Liver (tissue), 8 donors: ENCODE measurements at regions not wholly inside any gene's neighbourhood (a gene's known extent, or its start where the extent isn't known, plus 50 kb on each side); places are given as distances from the start of the nearest gene placed in this dataset.

Experiments
- DNase-seq: peaks from one replicate; pipeline ENCODE4 v3.0.0-alpha.2; 2017; ENCODE audit warnings: low spot score
- H3K27ac ChIP-seq, 2 donors: one replicate each; pipeline ENCODE4 v1.7.0; 2013; ENCODE audit warnings: inconsistent platforms in 2 of 2, low read length in 2 of 2, control low read depth in 1 of 2, low read depth in 1 of 2, mild to moderate bottlenecking in 1 of 2
- H3K27me3 ChIP-seq, 4 donors: one replicate each; pipeline versions ENCODE4 v1.6.1 to v1.7.0; 2013; ENCODE audit warnings: low read length in 3 of 4, inconsistent platforms in 1 of 4, mild to moderate bottlenecking in 1 of 4, moderate library complexity in 1 of 4; ENCODE audit not compliant: control insufficient read depth in 4 of 4, insufficient read depth in 4 of 4
- H3K36me3 ChIP-seq, 4 donors: one replicate each; pipeline versions ENCODE4 v1.6.1 to v1.7.0; 2013; ENCODE audit warnings: low read length in 3 of 4, mild to moderate bottlenecking in 3 of 4, low read depth in 1 of 4, moderate library complexity in 1 of 4; ENCODE audit not compliant: control insufficient read depth in 4 of 4, insufficient read depth in 3 of 4
- H3K4me1 ChIP-seq, 4 donors: one replicate each; pipeline versions ENCODE4 v1.6.1 to v1.7.0; 2013; ENCODE audit warnings: low read length in 3 of 4, mild to moderate bottlenecking in 3 of 4, moderate library complexity in 1 of 4; ENCODE audit not compliant: control insufficient read depth in 4 of 4, insufficient read depth in 4 of 4
- H3K4me3 ChIP-seq, 3 donors: one replicate each; pipeline versions ENCODE4 v1.6.1 to v1.7.0; 2013; ENCODE audit warnings: low read length in 3 of 3, control low read depth in 1 of 3, low read depth in 1 of 3, mild to moderate bottlenecking in 1 of 3
- H3K9ac ChIP-seq, 2 donors: one replicate each; pipeline ENCODE4 v1.7.0; 2013; ENCODE audit warnings: low read length in 2 of 2, mild to moderate bottlenecking in 2 of 2, moderate library complexity in 2 of 2, control low read depth in 1 of 2, low read depth in 1 of 2
- H3K9me3 ChIP-seq, 4 donors: one replicate each; pipeline versions ENCODE4 v1.6.1 to v1.7.0; 2013; ENCODE audit warnings: low read length in 3 of 4; ENCODE audit not compliant: control insufficient read depth in 4 of 4
- CTCF ChIP-seq: fragments of 150-350 bp; IDR thresholded peaks from 2 replicates; pipeline ENCODE4 v1.5.1; 2017; ENCODE audit warnings: improper control_type of control experiment, low read depth, low read length; ENCODE audit not compliant: missing input control
- EGR1 ChIP-seq, 2 donors: IDR thresholded peaks; 2 replicates each; pipeline ENCODE4 v1.6.1; 2016 to 2018; ENCODE audit warnings: antibody characterized with exemption in 2 of 2, low read depth in 2 of 2
- FOXA1 ChIP-seq: IDR thresholded peaks from 2 replicates; pipeline ENCODE4 v1.6.1; 2016; ENCODE audit warnings: antibody characterized with exemption
- FOXA2 ChIP-seq: IDR thresholded peaks from 2 replicates; pipeline ENCODE4 v1.6.1; 2016; ENCODE audit warnings: antibody characterized with exemption
- GABPA ChIP-seq, 2 donors: IDR thresholded peaks in 1 of 2; conservative IDR thresholded peaks in 1 of 2; 2 replicates each; pipeline ENCODE4 v1.6.1; 2016; ENCODE audit warnings: antibody characterized with exemption in 2 of 2, mild to moderate bottlenecking in 1 of 2, moderate library complexity in 1 of 2
- HNF4A ChIP-seq, 2 donors: conservative IDR thresholded peaks; 2 replicates each; pipeline ENCODE4 v1.6.1; 2016; ENCODE audit warnings: antibody characterized with exemption in 2 of 2, mild to moderate bottlenecking in 2 of 2
- HNF4G ChIP-seq: IDR thresholded peaks from 2 replicates; pipeline ENCODE4 v1.6.1; 2016; ENCODE audit warnings: antibody characterized with exemption
- JUND ChIP-seq, 2 donors: IDR thresholded peaks; 2 replicates each; pipeline ENCODE4 v1.6.1; 2016; ENCODE audit warnings: antibody characterized with exemption in 2 of 2
- NR2F2 ChIP-seq: IDR thresholded peaks from 2 replicates; pipeline ENCODE4 v1.6.1; 2016; ENCODE audit warnings: antibody characterized with exemption
- RAD21 ChIP-seq, 2 donors: IDR thresholded peaks; 2 replicates each; pipeline ENCODE4 v1.6.1; 2016; ENCODE audit warnings: antibody characterized with exemption in 2 of 2, mild to moderate bottlenecking in 2 of 2
- REST ChIP-seq: IDR thresholded peaks from 2 replicates; pipeline ENCODE4 v1.6.1; 2016; ENCODE audit warnings: antibody characterized with exemption, mild to moderate bottlenecking
- RXRA ChIP-seq, 2 donors: IDR thresholded peaks; 2 replicates each; pipeline ENCODE4 v1.6.1; 2017 to 2018; ENCODE audit warnings: antibody characterized with exemption in 2 of 2, mild to moderate bottlenecking in 1 of 2
- SP1 ChIP-seq: IDR thresholded peaks from 2 replicates; pipeline ENCODE4 v1.6.1; 2018; ENCODE audit warnings: antibody characterized with exemption, mild to moderate bottlenecking
- TAF1 ChIP-seq: conservative IDR thresholded peaks from 2 replicates; pipeline ENCODE4 v1.6.1; 2016; ENCODE audit warnings: antibody characterized with exemption, mild to moderate bottlenecking
- YY1 ChIP-seq: IDR thresholded peaks from 2 replicates; pipeline ENCODE4 v1.6.1; 2016; ENCODE audit warnings: antibody characterized with exemption, mild to moderate bottlenecking
- WGBS: extraction: QIAGEN DNeasy Blood & Tissue Kit; methylation state at CpG from one replicate; pipeline ENCODE4 v1.1.7; 2013; 5-methylcytosine and 5-hydroxymethylcytosine counted together
- TF ChIP-seq, protein P1 (sequence below): IDR thresholded peaks from 2 replicates; pipeline ENCODE4 v1.6.1; 2016; ENCODE audit warnings: antibody characterized with exemption
- TF ChIP-seq, protein P2 (sequence below): IDR thresholded peaks from 2 replicates; pipeline ENCODE4 v1.6.1; 2016; ENCODE audit warnings: antibody characterized with exemption
- donor health status: healthy.
- donor health status: healthy.
- donor health status: healthy.
- donor health status: healthy.
- donor health status: healthy.

DNA sequence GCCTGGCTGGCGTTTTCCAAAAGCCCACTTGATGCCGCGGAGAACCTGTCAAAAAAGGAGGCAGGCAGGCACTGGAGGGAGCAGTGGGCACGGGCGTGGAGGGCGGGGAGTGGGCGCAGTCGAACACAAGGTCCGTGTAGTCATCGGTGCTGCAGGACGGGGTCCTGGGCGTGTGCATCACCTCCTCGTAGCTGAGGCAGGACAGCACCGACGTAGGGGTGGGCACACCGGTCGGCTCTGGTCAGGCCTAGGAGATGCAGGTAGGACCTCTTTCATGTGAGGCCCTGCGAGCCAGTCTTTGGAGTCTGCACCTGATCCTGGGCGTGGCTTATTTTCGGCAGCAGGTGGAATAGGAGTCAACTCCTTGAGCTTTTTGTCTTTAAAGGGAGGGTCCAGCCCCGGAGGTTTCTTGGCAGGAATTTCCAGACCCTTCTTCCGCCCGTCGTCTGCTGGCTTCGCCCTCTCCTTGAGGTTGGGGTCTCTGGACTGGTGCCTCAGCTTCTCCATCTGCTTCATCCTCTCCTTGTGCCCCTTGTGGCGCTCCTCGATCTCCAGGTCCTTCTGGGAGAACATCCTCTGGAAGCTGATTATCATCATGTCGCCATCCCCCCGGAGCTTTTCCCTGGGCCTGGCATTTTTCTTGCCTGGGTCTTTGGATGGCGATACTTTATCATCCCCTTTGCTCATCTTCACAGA lies 892.5 kb upstream of the LRRTM1 start (continued):
- TF ChIP-seq GABPA (IDR thresholded peaks at IDR 0.05 in 1 of 2, conservative IDR thresholded peaks at IDR 0.05 in 1 of 2) (no peak), HNF4A (conservative IDR thresholded peaks at IDR 0.05) (no peak), HNF4G (no peak)

GRCh38 chr2:81196383-81196851 lies 891.9 kb upstream of the LRRTM1 start:
- TF ChIP-seq TAF1, result no peak
- TF ChIP-seq, protein P1, sequence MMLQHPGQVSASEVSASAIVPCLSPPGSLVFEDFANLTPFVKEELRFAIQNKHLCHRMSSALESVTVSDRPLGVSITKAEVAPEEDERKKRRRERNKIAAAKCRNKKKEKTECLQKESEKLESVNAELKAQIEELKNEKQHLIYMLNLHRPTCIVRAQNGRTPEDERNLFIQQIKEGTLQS, result no peak
- no peak for TF ChIP-seq EGR1 (IDR thresholded peaks at IDR 0.05; ENCODE audit: low read depth in 2 of 2)
- no peak for TF ChIP-seq RAD21 (IDR thresholded peaks at IDR 0.05)
- TF ChIP-seq RXRA (IDR thresholded peaks at IDR 0.05), result no peak
- no peak for TF ChIP-seq FOXA1
- no peak for TF ChIP-seq HNF4G
- no peak for TF ChIP-seq NR2F2
- TF ChIP-seq, protein P2, sequence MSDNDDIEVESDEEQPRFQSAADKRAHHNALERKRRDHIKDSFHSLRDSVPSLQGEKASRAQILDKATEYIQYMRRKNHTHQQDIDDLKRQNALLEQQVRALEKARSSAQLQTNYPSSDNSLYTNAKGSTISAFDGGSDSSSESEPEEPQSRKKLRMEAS, result no peak
- DNase-seq, result no peak
- peaks cover 0 to 5% (median 4%) of the 10 kb centered on the region in 4 donors for H3K9me3 ChIP-seq
- H3K9ac ChIP-seq, result no peak overlapping the region
- 94% methylated on average over 25 of the region's 25 CpGs for WGBS
- no peaks in the 10 kb centered on the region for H3K36me3 ChIP-seq
- no peaks in the 10 kb centered on the region for H3K27me3 ChIP-seq
- no peaks in the 10 kb centered on the region for H3K4me1 ChIP-seq
- no peak overlapping the region for H3K27ac ChIP-seq
- no peak overlapping the region for H3K4me3 ChIP-seq

DNA sequence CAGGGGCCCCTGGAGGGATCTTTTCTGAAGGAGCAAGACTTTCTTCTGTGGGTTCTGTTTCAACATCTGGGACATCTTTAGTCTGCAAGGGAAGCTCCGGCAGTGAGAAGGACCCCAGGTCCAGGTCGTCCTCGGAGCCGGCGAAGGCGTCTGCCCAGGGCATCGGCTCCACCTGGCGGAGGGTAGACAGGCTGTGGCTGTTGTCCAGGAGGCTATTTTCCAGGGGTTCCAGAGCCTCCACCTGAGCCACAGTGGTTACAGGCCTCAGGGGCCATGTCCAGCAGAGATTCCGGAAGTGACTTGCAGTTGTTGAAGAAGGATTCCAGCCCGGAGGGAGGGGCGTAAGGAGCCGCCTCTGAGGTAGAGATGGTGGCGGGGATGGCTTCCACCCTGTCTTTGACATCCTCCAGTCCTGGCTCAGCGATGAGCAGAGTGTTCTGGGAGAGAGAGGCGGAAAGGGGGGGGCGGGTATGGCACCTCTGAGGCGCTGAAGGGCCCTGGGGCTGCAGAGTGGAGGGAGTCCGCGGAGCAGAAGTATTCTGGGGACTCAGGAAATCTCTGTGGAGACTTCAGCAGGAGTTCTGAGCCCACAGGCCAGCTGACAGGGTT lies 891.3 kb upstream of the LRRTM1 start:
- no peak for DNase-seq
- peaks cover 0 to 5% (median 4%) of the 10 kb centered on the region in 4 donors for H3K9me3 ChIP-seq
- no peaks in the 10 kb centered on the region for H3K4me1 ChIP-seq
- H3K27ac ChIP-seq, result no peak overlapping the region
- TF ChIP-seq HNF4G (no peak), RAD21 (IDR thresholded peaks at IDR 0.05) (no peak), GABPA (IDR thresholded peaks at IDR 0.05 in 1 of 2, conservative IDR thresholded peaks at IDR 0.05 in 1 of 2) (no peak), TAF1 (no peak), FOXA2 (no peak), EGR1 (IDR thresholded peaks at IDR 0.05; ENCODE audit: low read depth in 2 of 2) (no peak), JUND (IDR thresholded peaks at IDR 0.05) (no peak), HNF4A (conservative IDR thresholded peaks at IDR 0.05) (no peak), YY1 (no peak), SP1 (no peak), NR2F2 (no peak), REST (no peak), CTCF (no peak)
- TF ChIP-seq, protein P1, result no peak
- TF ChIP-seq, protein P2, result no peak
- H3K36me3 ChIP-seq, result no peaks in the 10 kb centered on the region
- H3K9ac ChIP-seq, result no peak overlapping the region
- H3K4me3 ChIP-seq, result no peak overlapping the region
- H3K27me3 ChIP-seq, result no peaks in the 10 kb centered on the region
- 92% methylated on average over 19 of the region's 19 CpGs for WGBS
